ENCODE measurements at regions not wholly inside any gene's neighbourhood (a gene's known extent, or its start where the extent isn't known, plus 50 kb on each side); places are given as distances from the start of the nearest gene placed in this dataset.

- Mint-ChIP-seq H3K36me3 (ENCODE audit: low read depth) (no peaks in the 10 kb centered on the region), H3K4me3 (no peak overlapping the region), H3K27me3 (ENCODE audit: low read depth) (peaks cover 2% of the 10 kb centered on the region), H3K9me3 (no peaks in the 10 kb centered on the region), H3K4me1 (ENCODE audit: low read depth) (no peaks in the 10 kb centered on the region), H3K27ac (no peak overlapping the region)
- DNase-seq, result no peak
- CTCF ChIA-PET, result no interaction called here
- intact Hi-C loops (cut with micrococcal nuclease), result no loop called here
Measured at GRCh38 chr11:27865105-27865504, 164.8 kb upstream of the BDNF start.

DNA sequence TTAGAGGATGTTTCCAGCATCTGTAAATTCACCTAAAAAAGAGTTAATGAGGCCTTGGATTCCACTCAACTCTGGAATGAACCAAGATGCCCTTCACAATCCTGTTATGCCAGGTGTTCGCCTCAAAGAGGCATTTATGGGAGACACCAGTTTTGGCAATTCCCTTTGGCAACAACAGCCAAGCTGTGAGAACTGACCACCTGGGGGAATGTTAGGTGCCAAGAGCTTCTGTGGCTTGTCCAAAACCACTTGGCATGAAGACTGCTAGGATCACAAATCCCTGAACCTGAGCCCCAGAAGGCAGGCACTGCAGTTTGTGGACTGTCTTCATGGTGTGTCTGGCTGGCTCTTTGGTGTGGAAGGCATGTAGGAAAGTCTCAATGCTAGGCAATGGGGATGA is 164.4 kb upstream of the BDNF start:
- DNase-seq, result no peak
- intact Hi-C loops (cut with micrococcal nuclease), result no loop called here
- H3K27me3 Mint-ChIP-seq (ENCODE audit: low read depth), result peaks cover 2% of the 10 kb centered on the region
- no peak overlapping the region for H3K4me3 Mint-ChIP-seq
- CTCF ChIA-PET, result no interaction called here
- H3K4me1 Mint-ChIP-seq (ENCODE audit: low read depth), result no peaks in the 10 kb centered on the region
- no peaks in the 10 kb centered on the region for H3K9me3 Mint-ChIP-seq
- H3K36me3 Mint-ChIP-seq (ENCODE audit: low read depth), result no peaks in the 10 kb centered on the region
- H3K27ac Mint-ChIP-seq, result no peak overlapping the region

- no peak for DNase-seq
- Mint-ChIP-seq H3K9me3 (no peaks in the 10 kb centered on the region), H3K27ac (no peak overlapping the region), H3K4me1 (ENCODE audit: low read depth) (no peaks in the 10 kb centered on the region), H3K4me3 (no peak overlapping the region), H3K36me3 (ENCODE audit: low read depth) (no peaks in the 10 kb centered on the region), H3K27me3 (ENCODE audit: low read depth) (peaks cover 4% of the 10 kb centered on the region)
- intact Hi-C loops (cut with micrococcal nuclease), result no loop called here
- CTCF ChIA-PET, result no interaction called here
Measured at GRCh38 chr11:27864091-27864491, 163.8 kb upstream of the BDNF start.

- H3K36me3 Mint-ChIP-seq (ENCODE audit: low read depth), result no peaks in the 10 kb centered on the region
- CTCF ChIA-PET, result no interaction called here
- H3K27me3 Mint-ChIP-seq (ENCODE audit: low read depth), result peaks cover 4% of the 10 kb centered on the region
- H3K27ac Mint-ChIP-seq, result no peak overlapping the region
- no peak overlapping the region for H3K4me3 Mint-ChIP-seq
- no peaks in the 10 kb centered on the region for H3K9me3 Mint-ChIP-seq
- H3K4me1 Mint-ChIP-seq (ENCODE audit: low read depth), result no peaks in the 10 kb centered on the region
- intact Hi-C loops (cut with micrococcal nuclease), result no loop called here
- no peak for DNase-seq
Measured at GRCh38 chr11:27863637-27864036, 163.4 kb upstream of the BDNF start.

- Mint-ChIP-seq H3K9me3 (no peaks in the 10 kb centered on the region), H3K4me3 (no peak overlapping the region), H3K36me3 (ENCODE audit: low read depth) (no peaks in the 10 kb centered on the region), H3K27ac (no peak overlapping the region), H3K4me1 (ENCODE audit: low read depth) (no peaks in the 10 kb centered on the region), H3K27me3 (ENCODE audit: low read depth) (peaks cover 3% of the 10 kb centered on the region)
- CTCF ChIA-PET, result interaction anchor here (0.5 kb wide), 1 partner anchor 144 kb away, joined by 3 read pairs; no protein-coding TSS in a partner anchor
- DNase-seq, result no peak
- intact Hi-C loops (cut with micrococcal nuclease), result no loop called here
Measured at GRCh38 chr11:27861706-27862430, 161.6 kb upstream of the BDNF start.

- peaks cover 3% of the 10 kb centered on the region for H3K27me3 Mint-ChIP-seq (ENCODE audit: low read depth)
- H3K4me3 Mint-ChIP-seq, result no peak overlapping the region
- no peak for DNase-seq
- H3K9me3 Mint-ChIP-seq, result no peaks in the 10 kb centered on the region
- intact Hi-C loops (cut with micrococcal nuclease), result no loop called here
- CTCF ChIA-PET, result no interaction called here
- H3K27ac Mint-ChIP-seq, result no peak overlapping the region
- no peaks in the 10 kb centered on the region for H3K36me3 Mint-ChIP-seq (ENCODE audit: low read depth)
- no peaks in the 10 kb centered on the region for H3K4me1 Mint-ChIP-seq (ENCODE audit: low read depth)
Measured at GRCh38 chr11:27860811-27861210, 160.6 kb upstream of the BDNF start.

DNA sequence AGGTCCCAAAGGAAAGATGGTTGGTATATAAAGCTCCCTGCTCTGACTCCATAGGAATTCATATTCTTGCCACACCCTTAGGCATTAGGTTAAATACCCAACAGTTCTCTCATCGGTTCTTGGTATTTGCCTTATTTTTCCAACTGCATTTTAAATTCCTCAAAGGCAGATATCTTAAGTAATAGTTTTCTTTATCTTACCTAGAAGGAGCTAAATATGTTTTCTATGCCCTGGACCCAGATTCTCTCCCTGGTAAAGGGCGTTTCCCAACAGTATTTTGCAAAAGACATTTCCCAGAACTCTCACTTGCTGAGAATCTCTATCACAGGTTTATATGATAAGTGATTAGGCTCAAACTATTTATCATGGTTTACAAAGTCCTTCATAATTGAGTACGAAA is 158.6 kb upstream of the BDNF start:
- CTCF ChIA-PET, result interaction anchor here (0.6 kb wide), 1 partner anchor 179 kb away, joined by 3 read pairs; no protein-coding TSS in a partner anchor
- intact Hi-C loops (cut with micrococcal nuclease), result no loop called here

DNA sequence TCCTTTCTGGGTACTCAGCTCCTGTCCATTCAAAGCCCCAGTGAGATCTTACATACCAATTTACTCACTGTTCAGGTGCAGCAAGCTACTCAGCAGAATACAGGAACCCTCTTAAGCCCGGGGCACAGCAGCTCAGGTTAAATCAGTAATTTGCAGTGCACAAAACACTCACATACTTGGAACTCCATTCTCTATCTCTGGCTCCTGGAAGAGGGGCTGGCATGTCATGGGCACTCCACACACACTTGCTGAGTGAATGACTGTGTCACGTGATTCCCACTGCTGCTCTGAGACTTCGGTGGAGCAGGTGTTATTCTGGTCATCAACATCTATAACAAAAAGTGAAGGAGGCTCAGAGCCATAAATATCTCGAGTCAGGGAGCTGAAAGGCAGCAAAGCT is 157.3 kb upstream of the BDNF start:
- Mint-ChIP-seq H3K27me3 (ENCODE audit: low read depth) (peaks cover 3% of the 10 kb centered on the region), H3K9me3 (no peaks in the 10 kb centered on the region), H3K4me1 (ENCODE audit: low read depth) (no peaks in the 10 kb centered on the region), H3K36me3 (ENCODE audit: low read depth) (no peaks in the 10 kb centered on the region), H3K4me3 (no peak overlapping the region), H3K27ac (no peak overlapping the region)
- intact Hi-C loops (cut with micrococcal nuclease), result no loop called here
- DNase-seq, result no peak
- CTCF ChIA-PET, result interaction anchor here (0.6 kb wide), 1 partner anchor 780 kb away, joined by 3 read pairs; no protein-coding TSS in a partner anchor

More for the DNA sequence above, 158.6 kb upstream of the BDNF start:
- H3K4me3 Mint-ChIP-seq, result no peak overlapping the region
- DNase-seq, result no peak
- no peak overlapping the region for H3K27ac Mint-ChIP-seq
- peaks cover 3% of the 10 kb centered on the region for H3K27me3 Mint-ChIP-seq (ENCODE audit: low read depth)
- H3K4me1 Mint-ChIP-seq (ENCODE audit: low read depth), result no peaks in the 10 kb centered on the region
- no peaks in the 10 kb centered on the region for H3K9me3 Mint-ChIP-seq
- H3K36me3 Mint-ChIP-seq (ENCODE audit: low read depth), result no peaks in the 10 kb centered on the region

DNA sequence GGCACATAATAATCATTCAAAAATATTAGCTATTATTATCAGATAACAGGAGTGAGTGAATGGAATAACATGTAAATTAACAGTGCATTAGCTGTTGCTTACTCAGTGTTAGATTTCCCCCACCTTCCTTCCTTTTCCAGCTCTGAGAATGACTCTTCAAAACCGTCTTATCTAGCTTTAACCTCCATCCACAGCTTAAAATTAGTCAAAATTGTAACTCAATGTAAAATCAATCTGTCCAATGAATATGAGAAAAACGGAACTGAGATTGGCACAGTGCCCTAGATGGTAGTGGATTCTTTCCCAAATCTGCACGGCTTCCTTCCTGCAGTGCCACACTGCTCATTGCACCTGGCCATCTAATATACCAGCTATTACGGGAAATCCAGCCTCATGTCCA is 156.8 kb upstream of the BDNF start:
- H3K9me3 Mint-ChIP-seq, result peaks cover 2% of the 10 kb centered on the region
- H3K27ac Mint-ChIP-seq, result no peak overlapping the region

DNA sequence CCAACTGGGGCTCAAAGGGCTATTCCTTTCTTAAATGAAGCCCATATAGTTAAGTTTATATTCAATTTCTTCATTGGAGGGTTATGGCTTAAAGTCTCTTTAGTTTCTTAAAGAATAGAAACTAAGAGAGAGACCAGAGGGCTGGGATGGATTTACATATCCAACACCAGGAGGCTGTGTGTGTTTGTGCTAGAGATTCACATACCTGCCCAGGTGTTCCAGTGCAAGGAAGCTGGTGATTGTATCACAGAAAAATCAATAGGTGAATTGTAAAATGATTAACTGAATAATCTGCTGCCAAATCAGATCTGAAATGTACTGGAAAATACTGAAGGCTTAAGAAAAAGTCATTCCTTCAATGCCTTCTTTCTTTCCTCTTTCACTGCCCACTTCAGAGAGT is 148.2 kb upstream of the BDNF start:
- Mint-ChIP-seq H3K27ac (no peak overlapping the region), H3K36me3 (ENCODE audit: low read depth) (no peaks in the 10 kb centered on the region), H3K27me3 (ENCODE audit: low read depth) (peaks cover 6% of the 10 kb centered on the region), H3K9me3 (peaks cover 6% of the 10 kb centered on the region), H3K4me1 (ENCODE audit: low read depth) (no peaks in the 10 kb centered on the region), H3K4me3 (no peak overlapping the region)
- intact Hi-C loops (cut with micrococcal nuclease), result no loop called here
- DNase-seq, result no peak
- CTCF ChIA-PET, result no interaction called here

More for the DNA sequence above, 156.8 kb upstream of the BDNF start:
- CTCF ChIA-PET, result no interaction called here
- peaks cover 3% of the 10 kb centered on the region for H3K27me3 Mint-ChIP-seq (ENCODE audit: low read depth)
- H3K36me3 Mint-ChIP-seq (ENCODE audit: low read depth), result no peaks in the 10 kb centered on the region
- no peak overlapping the region for H3K4me3 Mint-ChIP-seq
- intact Hi-C loops (cut with micrococcal nuclease), result no loop called here
- DNase-seq, result no peak
- H3K4me1 Mint-ChIP-seq (ENCODE audit: low read depth), result no peaks in the 10 kb centered on the region

DNA sequence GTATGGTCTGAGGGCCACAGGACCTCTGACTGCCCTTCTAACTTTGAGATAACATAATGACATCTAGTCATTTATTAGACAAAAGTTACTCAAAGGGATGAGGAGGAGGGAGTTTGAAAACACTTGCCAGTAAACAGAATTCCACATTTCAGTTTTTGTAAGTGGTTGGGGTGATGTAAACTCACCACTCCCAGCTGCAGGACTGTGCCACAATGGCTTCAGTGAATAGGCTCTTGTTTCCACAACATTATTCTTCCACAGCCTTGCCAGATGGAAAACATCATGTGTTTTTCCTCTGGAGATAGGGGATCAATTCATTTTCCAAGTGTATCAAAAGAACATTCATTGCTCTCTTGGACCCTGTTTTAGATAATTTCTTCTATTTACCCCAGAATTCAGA is 147.2 kb upstream of the BDNF start:
- Mint-ChIP-seq H3K9me3 (peaks cover 6% of the 10 kb centered on the region), H3K36me3 (ENCODE audit: low read depth) (no peaks in the 10 kb centered on the region), H3K27ac (no peak overlapping the region), H3K4me1 (ENCODE audit: low read depth) (no peaks in the 10 kb centered on the region), H3K4me3 (no peak overlapping the region), H3K27me3 (ENCODE audit: low read depth) (peaks cover 6% of the 10 kb centered on the region)
- CTCF ChIA-PET, result no interaction called here
- intact Hi-C loops (cut with micrococcal nuclease), result no loop called here
- no peak for DNase-seq

DNA sequence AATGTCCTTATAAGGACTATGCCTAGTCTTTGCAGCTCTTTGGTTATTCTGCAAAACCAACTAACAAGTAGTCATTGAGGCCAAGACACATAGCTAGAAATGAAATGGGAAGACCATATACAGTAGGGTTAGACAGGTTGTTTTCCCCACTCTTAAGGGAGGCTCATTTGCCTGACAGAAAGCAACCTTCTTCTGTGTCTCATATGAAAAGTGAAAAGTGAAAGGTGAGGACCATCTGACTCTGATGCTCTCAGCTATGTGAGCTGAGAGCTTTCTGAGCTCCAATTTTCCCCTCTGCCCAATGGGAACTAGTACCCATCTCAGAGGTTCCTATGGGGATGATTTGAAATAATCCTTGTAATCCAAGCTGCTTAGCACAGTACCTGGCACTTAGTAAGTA is 142.0 kb upstream of the BDNF start:
- CTCF ChIA-PET, result no interaction called here
- H3K27me3 Mint-ChIP-seq (ENCODE audit: low read depth), result peaks cover 6% of the 10 kb centered on the region
- no peak overlapping the region for H3K4me3 Mint-ChIP-seq
- no peaks in the 10 kb centered on the region for H3K4me1 Mint-ChIP-seq (ENCODE audit: low read depth)
- no peak overlapping the region for H3K27ac Mint-ChIP-seq
- no peaks in the 10 kb centered on the region for H3K36me3 Mint-ChIP-seq (ENCODE audit: low read depth)
- no peaks in the 10 kb centered on the region for H3K9me3 Mint-ChIP-seq
- intact Hi-C loops (cut with micrococcal nuclease), result no loop called here
- no peak for DNase-seq

GRCh38 chr11:27841023-27841422 is 140.8 kb upstream of the BDNF start:
- CTCF ChIA-PET, result no interaction called here
- DNase-seq, result no peak
- no peaks in the 10 kb centered on the region for H3K36me3 Mint-ChIP-seq (ENCODE audit: low read depth)
- no peaks in the 10 kb centered on the region for H3K9me3 Mint-ChIP-seq
- peaks cover 7% of the 10 kb centered on the region for H3K27me3 Mint-ChIP-seq (ENCODE audit: low read depth)
- no peaks in the 10 kb centered on the region for H3K4me1 Mint-ChIP-seq (ENCODE audit: low read depth)
- H3K4me3 Mint-ChIP-seq, result no peak overlapping the region
- intact Hi-C loops (cut with micrococcal nuclease), result no loop called here
- no peak overlapping the region for H3K27ac Mint-ChIP-seq
